Thyroid gland (tissue), 4 donors: ENCODE measurements at regions not wholly inside any gene's neighbourhood (a gene's known extent, or its start where the extent isn't known, plus 50 kb on each side); places are given as distances from the start of the nearest gene placed in this dataset.

Experiments
- DNase-seq, 2 donors: peaks; one replicate each; pipeline ENCODE4 v3.0.0-alpha.2; 2019
- H3K27ac ChIP-seq, 3 donors: fragments of 200-600 bp; sonication (generic); 1 replicate in 2 of 3; 2 replicates in 1 of 3; pipeline ENCODE4 v1.5.1; 2016 to 2019; ENCODE audit warnings: mild to moderate bottlenecking in 1 of 3, moderate library complexity in 1 of 3
- H3K27me3 ChIP-seq: fragments of 200-600 bp; sonication (generic); one replicate; pipeline ENCODE4 v1.5.1; 2019
- H3K36me3 ChIP-seq, 2 donors: fragments of 200-600 bp; sonication (generic); one replicate each; pipeline ENCODE4 v1.5.1; 2016 to 2019
- H3K4me1 ChIP-seq, 2 donors: fragments of 200-600 bp; sonication (generic); one replicate each; pipeline ENCODE4 v1.5.1; 2017 to 2019
- H3K4me3 ChIP-seq, 3 donors: fragments of 200-600 bp; sonication (generic); replicated peaks in 1 of 3; 1 replicate in 2 of 3; 2 replicates in 1 of 3; pipeline ENCODE4 v1.5.1; 2016; ENCODE audit warnings: mild to moderate bottlenecking in 1 of 3
- H3K9me3 ChIP-seq: fragments of 200-600 bp; sonication (generic); one replicate; pipeline ENCODE4 v1.5.1; 2017
- CTCF ChIP-seq, 6 experiments: fragments of 200-600 bp in 3 of 6; fragments of 450-650 bp in 3 of 6; sonication (generic) in 3 of 6; IDR thresholded peaks; one replicate each; pipeline ENCODE4 v1.5.1; 2016 to 2019; ENCODE audit warnings: antibody characterized with exemption in 6 of 6, mild to moderate bottlenecking in 2 of 6, inconsistent platforms in 1 of 6, moderate library complexity in 1 of 6
- POLR2A ChIP-seq, 2 donors: fragments of 450-650 bp; IDR thresholded peaks; one replicate each; pipeline ENCODE4 v1.6.1; 2017; ENCODE audit warnings: antibody characterized with exemption in 2 of 2, mild to moderate bottlenecking in 2 of 2, moderate library complexity in 1 of 2
- WGBS, 2 donors: methylation state at CpG; one replicate each; pipeline ENCODE4 v1.1.5; 2017; 5-methylcytosine and 5-hydroxymethylcytosine counted together
- intact Hi-C: fragments of 100-400 bp; cut with DNase I; formaldehyde crosslinking; loops from one replicate; pipeline ENCODE4 v1.15.1; 2023

GRCh38 chr5:51131266-51131665 is 252.0 kb upstream of the ISL1 start:
- no peak overlapping the region for H3K4me3 ChIP-seq
- TF ChIP-seq CTCF (IDR thresholded peaks at IDR 0.05), result no peak
- no peak for TF ChIP-seq POLR2A (IDR thresholded peaks at IDR 0.05)
- H3K36me3 ChIP-seq, result no peaks in the 10 kb centered on the region
- intact Hi-C loops, result no loop called here
- no peak for DNase-seq
- H3K27me3 ChIP-seq, result no peaks in the 10 kb centered on the region
- no peaks in the 10 kb centered on the region for H3K9me3 ChIP-seq
- no peaks in the 10 kb centered on the region for H3K4me1 ChIP-seq
- H3K27ac ChIP-seq, result no peak overlapping the region

GRCh38 chr5:51138164-51138563 is 245.1 kb upstream of the ISL1 start:
- Histone ChIP-seq H3K4me3 (no peak overlapping the region), H3K4me1 (no peaks in the 10 kb centered on the region), H3K27me3 (no peaks in the 10 kb centered on the region), H3K9me3 (no peaks in the 10 kb centered on the region), H3K36me3 (no peaks in the 10 kb centered on the region), H3K27ac (no peak overlapping the region)
- intact Hi-C loops, result no loop called here
- WGBS, 2 donors, result 50 to 58% methylated on average over 2 of the region's 2 CpGs
- TF ChIP-seq POLR2A (IDR thresholded peaks at IDR 0.05) (no peak), CTCF (IDR thresholded peaks at IDR 0.05) (peak in 1 of 6 experiments; percentile 7)
- no peak for DNase-seq

GRCh38 chr5:51148437-51148836 is 234.8 kb upstream of the ISL1 start:
- no peak overlapping the region for H3K4me3 ChIP-seq
- H3K9me3 ChIP-seq, result no peaks in the 10 kb centered on the region
- DNase-seq, result no peak
- H3K27me3 ChIP-seq, result no peaks in the 10 kb centered on the region
- no peaks in the 10 kb centered on the region for H3K4me1 ChIP-seq
- TF ChIP-seq POLR2A (IDR thresholded peaks at IDR 0.05) (no peak), CTCF (IDR thresholded peaks at IDR 0.05) (no peak)
- no peaks in the 10 kb centered on the region for H3K36me3 ChIP-seq
- H3K27ac ChIP-seq, result no peak overlapping the region
- WGBS, 2 donors, result 87 to 88% methylated on average over 2 of the region's 2 CpGs
- intact Hi-C loops, result no loop called here

- Histone ChIP-seq H3K27ac (no peak overlapping the region), H3K4me3 (no peak overlapping the region), H3K36me3 (no peaks in the 10 kb centered on the region), H3K27me3 (no peaks in the 10 kb centered on the region), H3K4me1 (no peaks in the 10 kb centered on the region), H3K9me3 (no peaks in the 10 kb centered on the region)
- DNase-seq, result no peak
- intact Hi-C loops, result no loop called here
- TF ChIP-seq CTCF (IDR thresholded peaks at IDR 0.05), result no peak
- TF ChIP-seq POLR2A (IDR thresholded peaks at IDR 0.05), result no peak
Measured at GRCh38 chr5:51156222-51156621, 227.0 kb upstream of the ISL1 start.

GRCh38 chr5:51156838-51157237 is 226.4 kb upstream of the ISL1 start:
- no peak for DNase-seq
- Histone ChIP-seq H3K27ac (no peak overlapping the region), H3K9me3 (no peaks in the 10 kb centered on the region), H3K4me1 (no peaks in the 10 kb centered on the region), H3K27me3 (no peaks in the 10 kb centered on the region), H3K4me3 (no peak overlapping the region), H3K36me3 (no peaks in the 10 kb centered on the region)
- TF ChIP-seq POLR2A (IDR thresholded peaks at IDR 0.05) (no peak), CTCF (IDR thresholded peaks at IDR 0.05) (no peak)
- intact Hi-C loops, result no loop called here
- WGBS, 2 donors, result 40 to 42% methylated on average over 8 of the region's 8 CpGs
